ENCODE measurements at regions not wholly inside any gene's neighbourhood (a gene's known extent, or its start where the extent isn't known, plus 50 kb on each side); places are given as distances from the start of the nearest gene placed in this dataset.

- Histone ChIP-seq H3K27me3 (no peaks in the 10 kb centered on the region), H3K4me1 (no peaks in the 10 kb centered on the region), H3K4me3 (no peak overlapping the region), H3K27ac (no peak overlapping the region), H3K36me3 (no peaks in the 10 kb centered on the region), H3K9me3 (no peaks in the 10 kb centered on the region)
- intact Hi-C loops (cut with DNase I): no loop called here
- TF ChIP-seq CTCF (IDR thresholded peaks at IDR 0.05) (no peak), POLR2A (IDR thresholded peaks at IDR 0.05) (no peak)
- no peak for DNase-seq
Observed at GRCh38 chr3:80018375-80018774, 250.6 kb upstream of the ROBO1 start.

DNA sequence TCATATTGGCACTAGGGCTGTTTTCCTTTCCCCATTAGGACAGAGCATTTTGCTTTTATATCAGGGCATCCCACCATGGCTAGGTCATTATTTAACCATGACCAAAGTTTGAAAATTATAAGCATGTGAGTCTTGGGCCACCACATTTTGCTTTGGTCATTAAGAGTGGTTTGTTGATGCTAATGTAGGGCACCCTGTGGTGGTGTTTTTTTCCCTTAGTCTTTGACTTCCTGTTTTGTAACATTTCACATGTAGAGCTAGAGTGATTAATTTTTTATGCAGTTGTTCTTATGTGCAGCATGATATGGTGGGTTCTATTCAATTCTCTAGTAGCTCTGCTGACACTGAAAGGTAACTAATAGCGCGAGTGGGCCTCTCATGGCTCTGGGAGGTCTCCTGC is 249.6 kb upstream of the ROBO1 start:
- no peaks in the 10 kb centered on the region for H3K4me1 ChIP-seq
- TF ChIP-seq CTCF (IDR thresholded peaks at IDR 0.05) (no peak), POLR2A (IDR thresholded peaks at IDR 0.05) (no peak)
- no peak overlapping the region for H3K27ac ChIP-seq
- WGBS, 2 donors: 83 to 85% methylated on average over 2 of the region's 2 CpGs
- no peak for DNase-seq
- H3K4me3 ChIP-seq: no peak overlapping the region
- intact Hi-C loops (cut with DNase I): no loop called here
- H3K9me3 ChIP-seq: no peaks in the 10 kb centered on the region
- no peaks in the 10 kb centered on the region for H3K27me3 ChIP-seq
- H3K36me3 ChIP-seq: no peaks in the 10 kb centered on the region

GRCh38 chr3:80014576-80014975 is 246.8 kb upstream of the ROBO1 start:
- Histone ChIP-seq H3K27me3 (no peaks in the 10 kb centered on the region), H3K27ac (no peak overlapping the region), H3K36me3 (no peaks in the 10 kb centered on the region), H3K4me3 (no peak overlapping the region), H3K9me3 (no peaks in the 10 kb centered on the region), H3K4me1 (no peaks in the 10 kb centered on the region)
- TF ChIP-seq CTCF (IDR thresholded peaks at IDR 0.05): no peak
- intact Hi-C loops (cut with DNase I): no loop called here
- 79% methylated on average over 4 of the region's 5 CpGs; no CpG with 5 or more reads in 1 of the 2 donors for WGBS, 2 donors
- no peak for DNase-seq

DNA sequence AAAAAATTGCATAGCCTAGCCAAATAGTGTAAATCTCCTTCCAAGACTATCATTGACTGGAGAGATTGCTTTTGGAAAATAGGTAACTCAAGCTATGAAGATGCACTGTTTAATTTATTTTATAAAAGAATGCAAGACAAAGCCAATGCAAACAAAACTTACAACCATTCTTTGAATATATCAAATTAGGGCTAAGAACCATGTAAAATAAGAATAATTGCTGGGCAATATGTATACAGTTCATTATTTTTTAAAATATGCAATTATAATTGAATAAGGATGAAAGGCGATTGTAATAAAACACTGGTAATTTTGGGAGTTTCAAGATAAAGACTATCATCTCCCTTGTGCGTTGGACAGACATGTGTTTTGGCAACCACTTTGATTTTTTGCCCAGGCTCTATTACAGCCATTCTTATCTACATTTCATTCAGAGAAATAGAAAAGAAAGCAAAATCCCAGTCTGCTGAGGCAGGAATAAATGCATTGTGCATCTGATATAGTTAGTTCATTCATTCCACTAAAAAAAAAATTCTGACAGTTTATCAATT is 242.3 kb upstream of the ROBO1 start:
- TF ChIP-seq CTCF (IDR thresholded peaks at IDR 0.05): no peak
- TF ChIP-seq POLR2A (IDR thresholded peaks at IDR 0.05): no peak

GRCh38 chr3:80007522-80007921 is 239.7 kb upstream of the ROBO1 start:
- TF ChIP-seq CTCF (IDR thresholded peaks at IDR 0.05): no peak
- no peak for TF ChIP-seq POLR2A (IDR thresholded peaks at IDR 0.05)
- intact Hi-C loops (cut with DNase I): no loop called here
- WGBS, 2 donors: 82 to 100% methylated on average over 1 of the region's 1 CpG

More for the DNA sequence above, 242.3 kb upstream of the ROBO1 start:
- Histone ChIP-seq H3K9me3 (no peaks in the 10 kb centered on the region), H3K27me3 (no peaks in the 10 kb centered on the region), H3K36me3 (no peaks in the 10 kb centered on the region), H3K4me3 (no peak overlapping the region), H3K27ac (no peak overlapping the region), H3K4me1 (no peaks in the 10 kb centered on the region)
- WGBS, 2 donors: 61 to 62% methylated on average over 2 of the region's 2 CpGs
- intact Hi-C loops (cut with DNase I): no loop called here
- no peak for DNase-seq

More at GRCh38 chr3:80007522-80007921, 239.7 kb upstream of the ROBO1 start:
- no peak overlapping the region for H3K27ac ChIP-seq
- no peaks in the 10 kb centered on the region for H3K27me3 ChIP-seq
- H3K4me3 ChIP-seq: no peak overlapping the region
- no peak for DNase-seq
- no peaks in the 10 kb centered on the region for H3K9me3 ChIP-seq
- H3K4me1 ChIP-seq: no peaks in the 10 kb centered on the region
- no peaks in the 10 kb centered on the region for H3K36me3 ChIP-seq

All from esophagus squamous epithelium (tissue), 5 donors.